Common myeloid progenitor, CD34-positive (primary cell): ENCODE measurements at regions not wholly inside any gene's neighbourhood (a gene's known extent, or its start where the extent isn't known, plus 50 kb on each side); places are given as distances from the start of the nearest gene placed in this dataset.

Experiments
- CTCF ChIA-PET: fragments of 350-600 bp; sonication (Branson Sonifier 250); formaldehyde crosslinking; loops from one replicate; lab custom pipeline; 2021; ENCODE audit warnings: antibody characterized with exemption; lab: Charles Lee
- POLR2A ChIA-PET: fragments of 350-600 bp; sonication (Branson Sonifier 250); formaldehyde crosslinking; loops from one replicate; lab custom pipeline; 2021; ENCODE audit warnings: antibody characterized with exemption; lab: Charles Lee
- DNase-seq, 3 donors: peaks; one replicate each; pipeline versions ENCODE4 v3.0.0 to v3.0.0-alpha.2; 2013
- H3K27ac ChIP-seq, 2 experiments: 1 replicate in 1 of 2; 2 replicates in 1 of 2; pipeline ENCODE4 v1.7.0; 2013; ENCODE audit warnings: inconsistent platforms in 2 of 2, low read length in 2 of 2, mild to moderate bottlenecking in 2 of 2, low read depth in 1 of 2, moderate library complexity in 1 of 2; ENCODE audit not compliant: severe bottlenecking in 2 of 2, insufficient read depth in 1 of 2, poor library complexity in 1 of 2
- H3K27me3 ChIP-seq, 5 experiments: replicated peaks in 2 of 5; 1 replicate in 3 of 5; 2 replicates in 2 of 5; pipeline versions ENCODE4 v1.6.1 to v1.7.0; 2013; ENCODE audit warnings: low read length in 4 of 5, mild to moderate bottlenecking in 2 of 5, moderate library complexity in 2 of 5, inconsistent platforms in 1 of 5; ENCODE audit not compliant: insufficient read depth in 5 of 5, control insufficient read depth in 4 of 5
- H3K36me3 ChIP-seq, 4 experiments: 1 replicate in 2 of 4; 2 replicates in 2 of 4; pipeline versions ENCODE4 v1.6.1 to v1.7.0; 2013; ENCODE audit warnings: low read length in 3 of 4, control low read depth in 1 of 4, mild to moderate bottlenecking in 1 of 4; ENCODE audit not compliant: control insufficient read depth in 4 of 4, insufficient read depth in 4 of 4
- H3K4me1 ChIP-seq, 4 experiments: 1 replicate in 3 of 4; 2 replicates in 1 of 4; pipeline versions ENCODE4 v1.6.1 to v1.7.1; 2013; ENCODE audit warnings: low read length in 3 of 4, mild to moderate bottlenecking in 3 of 4, control low read depth in 1 of 4, inconsistent platforms in 1 of 4, moderate library complexity in 1 of 4; ENCODE audit not compliant: control insufficient read depth in 4 of 4, insufficient read depth in 4 of 4; ENCODE audit errors: control extremely low read depth in 1 of 4
- H3K4me3 ChIP-seq, 7 experiments: 1 replicate in 4 of 7; 2 replicates in 3 of 7; pipeline versions ENCODE4 v1.5.1 to v1.7.0; 2013; ENCODE audit warnings: mild to moderate bottlenecking in 7 of 7, low read length in 6 of 7, moderate library complexity in 6 of 7, inconsistent platforms in 2 of 7, low read depth in 2 of 7, control low read depth in 1 of 7; ENCODE audit not compliant: insufficient read depth in 4 of 7, control insufficient read depth in 1 of 7; ENCODE audit errors: extremely low read depth in 1 of 7
- H3K9me3 ChIP-seq, 5 experiments: 1 replicate in 4 of 5; 2 replicates in 1 of 5; pipeline versions ENCODE4 v1.6.1 to v1.7.1; 2013; ENCODE audit warnings: low read length in 4 of 5, mild to moderate bottlenecking in 2 of 5, inconsistent platforms in 1 of 5, low read depth in 1 of 5, moderate library complexity in 1 of 5; ENCODE audit not compliant: control insufficient read depth in 4 of 5, insufficient read depth in 2 of 5; ENCODE audit errors: control extremely low read depth in 1 of 5
- WGBS: methylation state at CpG from one replicate; pipeline ENCODE4 v1.1.5; 2013; ENCODE audit not compliant: insufficient coverage; 5-methylcytosine and 5-hydroxymethylcytosine counted together

GRCh38 chr11:116283300-116283699, 489.5 kb downstream of the BUD13 start:
- ChIA-PET CTCF (no interaction called here), POLR2A (no interaction called here)
- Histone ChIP-seq H3K9me3 (no peaks in the 10 kb centered on the region), H3K27ac (no peak overlapping the region), H3K36me3 (no peaks in the 10 kb centered on the region), H3K27me3 (peaks cover 0 to 11% (median 0%) of the 10 kb centered on the region in 5 experiments), H3K4me1 (no peaks in the 10 kb centered on the region), H3K4me3 (no peak overlapping the region)
- WGBS = 95% methylated on average over 2 of the region's 3 CpGs
- no peak for DNase-seq

- ChIA-PET CTCF (interaction anchor here (0.6 kb wide), 1 partner anchor 287 kb away, joined by 3 read pairs; no protein-coding TSS in a partner anchor), POLR2A (no interaction called here)
- Histone ChIP-seq H3K4me1 (no peaks in the 10 kb centered on the region), H3K27ac (no peak overlapping the region), H3K36me3 (no peaks in the 10 kb centered on the region), H3K9me3 (no peaks in the 10 kb centered on the region), H3K4me3 (no peak overlapping the region), H3K27me3 (peaks cover 0 to 17% (median 0%) of the 10 kb centered on the region in 5 experiments)
- DNase-seq = no peak
- 100% methylated on average over 1 of the region's 4 CpGs for WGBS
Observed at GRCh38 chr11:116282481-116282880, 490.3 kb downstream of the BUD13 start.

- Histone ChIP-seq H3K27me3 (peaks cover 0 to 17% (median 0%) of the 10 kb centered on the region in 5 experiments), H3K36me3 (no peaks in the 10 kb centered on the region), H3K9me3 (no peaks in the 10 kb centered on the region), H3K4me1 (peaks cover 0 to under 1% (median 0%) of the 10 kb centered on the region in 4 experiments), H3K27ac (no peak overlapping the region), H3K4me3 (no peak overlapping the region)
- no peak for DNase-seq
- ChIA-PET POLR2A (no interaction called here), CTCF (interaction anchor here (1.9 kb wide), 1 partner anchor 13 kb away, joined by 5 read pairs; no protein-coding TSS in a partner anchor)
- 95% methylated on average over 11 of the region's 13 CpGs for WGBS
Observed at GRCh38 chr11:116281173-116282160, 491.3 kb downstream of the BUD13 start.

- Histone ChIP-seq H3K36me3 (no peaks in the 10 kb centered on the region), H3K9me3 (no peaks in the 10 kb centered on the region), H3K27ac (no peak overlapping the region), H3K4me3 (no peak overlapping the region), H3K27me3 (peaks cover 0 to 30% (median 0%) of the 10 kb centered on the region in 5 experiments), H3K4me1 (peaks cover 0 to 3% (median 0%) of the 10 kb centered on the region in 4 experiments)
- ChIA-PET POLR2A (no interaction called here), CTCF (interaction anchor here (1.1 to 1.6 kb wide), 2 partner anchors 10 to 946 kb away, joined by 3 to 5 read pairs; no protein-coding TSS in a partner anchor)
- 83% methylated on average over 3 of the region's 4 CpGs for WGBS
- no peak for DNase-seq
Observed at GRCh38 chr11:116279511-116279910, 493.3 kb downstream of the BUD13 start.

GRCh38 chr11:116278076-116278475, 494.7 kb downstream of the BUD13 start:
- H3K27me3 ChIP-seq = peaks cover 0 to 44% (median 0%) of the 10 kb centered on the region in 5 experiments
- no peaks in the 10 kb centered on the region for H3K9me3 ChIP-seq
- H3K4me1 ChIP-seq = peaks cover 0 to 3% (median 0%) of the 10 kb centered on the region in 4 experiments
- no peak overlapping the region for H3K4me3 ChIP-seq
- ChIA-PET CTCF (interaction anchor here (1.6 kb wide), 1 partner anchor 9 kb away, joined by 5 read pairs; no protein-coding TSS in a partner anchor), POLR2A (no interaction called here)
- H3K36me3 ChIP-seq = no peaks in the 10 kb centered on the region
- 87% methylated on average over 1 of the region's 4 CpGs for WGBS
- no peak for DNase-seq
- H3K27ac ChIP-seq = no peak overlapping the region

GRCh38 chr11:116276051-116277044, 496.4 kb downstream of the BUD13 start:
- H3K27ac ChIP-seq = no peak overlapping the region
- WGBS = 29% methylated on average over 32 of the region's 40 CpGs
- peak; percentile 74 to 79 (median 76) for DNase-seq
- H3K4me1 ChIP-seq = peaks cover 0 to 3% (median 0%) of the 10 kb centered on the region in 4 experiments
- peak overlapping the region in 4 of 7 experiments; percentile 11 to 66 (median 40) for H3K4me3 ChIP-seq
- ChIA-PET POLR2A (no interaction called here), CTCF (interaction anchor here (0.7 kb wide), 1 partner anchor 943 kb away, joined by 3 read pairs; no protein-coding TSS in a partner anchor)
- no peaks in the 10 kb centered on the region for H3K36me3 ChIP-seq
- H3K27me3 ChIP-seq = peaks cover 0 to 47% (median 0%) of the 10 kb centered on the region in 5 experiments
- no peaks in the 10 kb centered on the region for H3K9me3 ChIP-seq
